Fibroblast of peridontal ligament (primary cell): ENCODE measurements at regions not wholly inside any gene's neighbourhood (a gene's known extent, or its start where the extent isn't known, plus 50 kb on each side); places are given as distances from the start of the nearest gene placed in this dataset.

ENCODE experiments used
- DNase-seq: peaks from one replicate; pipeline ENCODE4 v3.0.0-alpha.2; 2010; ENCODE audit errors: extremely low read depth

- no peak for DNase-seq
These were observed 208.4 kb upstream of the ALCAM start for GRCh38 chr3:105158286-105158685.

GRCh38 chr3:105162448-105162847 is 204.3 kb upstream of the ALCAM start:
- DNase-seq: no peak

DNA sequence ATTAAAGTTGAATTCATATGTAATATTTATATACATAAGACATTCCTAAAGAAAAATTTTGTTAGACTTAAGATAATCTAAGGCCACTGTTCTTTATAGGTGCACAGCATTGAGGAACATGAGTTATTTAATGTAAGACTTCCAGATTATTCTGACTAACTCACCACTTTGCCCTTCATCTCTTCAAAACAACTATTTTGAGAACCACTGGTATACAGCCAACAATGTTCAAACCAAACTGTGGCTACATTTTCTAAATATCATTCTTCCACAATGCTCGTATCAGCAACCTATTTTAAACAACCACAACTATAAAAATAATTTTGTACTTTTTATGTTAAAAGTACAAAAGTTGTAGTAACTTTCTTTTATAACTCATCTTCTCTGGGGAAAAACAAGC is 199.8 kb upstream of the ALCAM start:
- DNase-seq: peak; percentile 92

- DNase-seq: no peak
These were observed 196.3 kb upstream of the ALCAM start for GRCh38 chr3:105170423-105170822.

DNA sequence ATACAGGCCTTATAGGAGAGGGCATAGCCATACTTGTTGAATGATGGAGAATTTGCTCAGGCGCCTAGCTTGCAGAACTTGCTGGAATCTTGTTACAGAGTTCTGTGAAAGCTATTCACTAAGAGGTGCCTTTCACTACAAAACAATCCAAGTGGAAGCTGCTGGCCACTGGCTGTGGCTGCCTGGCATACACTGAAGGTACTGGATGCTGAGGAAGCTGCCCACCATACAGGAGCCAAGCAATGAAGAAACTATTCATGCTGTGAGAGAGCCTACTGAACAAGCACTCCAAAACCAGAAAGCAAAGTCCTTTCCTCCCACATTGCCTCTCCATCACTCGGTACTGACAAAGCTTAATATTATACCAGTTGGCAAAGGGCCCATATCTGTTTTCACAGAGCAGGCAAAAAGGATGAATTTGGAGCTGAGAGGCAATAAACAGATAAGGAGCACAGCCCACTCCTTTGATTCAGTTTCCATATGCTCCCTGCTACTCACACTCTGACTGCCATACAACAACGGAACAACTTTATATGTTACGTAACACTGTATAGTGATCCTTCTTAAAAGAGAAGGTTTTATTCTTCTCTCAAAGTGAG is 192.6 kb upstream of the ALCAM start:
- no peak for DNase-seq

GRCh38 chr3:105177576-105177975 is 189.1 kb upstream of the ALCAM start:
- peak; percentile 83 for DNase-seq

- no peak for DNase-seq
These were observed 179.4 kb upstream of the ALCAM start for GRCh38 chr3:105187344-105187743.

DNA sequence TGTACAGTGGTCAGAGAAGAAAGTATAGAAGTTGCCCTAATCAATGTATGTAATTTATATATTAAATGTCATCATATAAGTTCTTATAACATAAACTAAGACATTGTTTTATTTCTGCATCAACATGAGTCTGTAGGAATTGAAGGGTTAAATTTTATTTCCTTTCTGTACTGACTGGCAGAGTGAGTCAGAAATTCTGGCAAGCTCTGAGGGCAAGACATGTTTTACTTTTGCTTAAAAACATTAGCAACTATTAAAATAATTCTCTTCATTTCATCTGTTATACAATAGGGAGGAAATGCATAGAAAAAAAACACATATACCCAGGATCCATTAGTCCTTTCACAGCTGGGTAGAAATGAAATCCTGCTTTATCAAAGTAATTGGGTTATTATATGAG is 171.4 kb upstream of the ALCAM start:
- DNase-seq: peak; percentile 63

DNA sequence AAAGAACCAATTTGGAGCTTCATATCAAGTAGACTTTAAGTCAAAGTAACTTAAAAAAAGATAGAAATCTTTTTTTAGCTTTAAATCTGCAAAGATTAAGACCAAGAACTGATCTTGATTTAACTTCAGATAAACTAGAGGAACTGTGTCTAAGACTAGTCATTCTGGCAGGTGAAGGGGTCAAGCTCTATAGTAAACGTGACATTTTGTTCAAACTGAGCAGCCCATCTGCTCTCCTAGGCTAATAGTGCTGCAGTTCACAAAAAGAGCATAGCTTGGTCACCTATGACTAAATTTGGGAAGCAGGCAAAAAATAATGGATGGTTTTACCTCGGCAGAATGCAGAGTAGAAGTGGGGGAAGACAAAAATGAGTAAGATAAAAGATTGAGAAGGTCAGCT is 168.8 kb upstream of the ALCAM start:
- DNase-seq: no peak

DNA sequence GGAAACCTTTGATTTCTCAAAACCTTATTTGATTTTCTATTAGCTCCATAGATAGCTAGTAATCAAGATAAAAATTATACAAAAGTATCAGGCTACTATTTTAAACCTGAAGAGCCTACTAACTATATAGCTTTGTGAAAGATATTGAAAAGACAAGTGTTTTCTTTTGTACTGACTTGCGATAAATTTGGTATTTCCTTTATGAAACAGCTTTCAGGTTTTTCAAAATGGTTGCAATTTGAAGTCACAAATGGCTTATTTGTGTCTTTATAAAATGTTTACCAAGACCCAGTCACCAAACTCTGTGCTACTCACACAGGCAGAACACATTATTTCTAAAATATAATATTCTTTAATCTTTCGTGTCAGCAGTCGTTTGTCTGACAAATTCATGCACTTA is 167.5 kb upstream of the ALCAM start:
- DNase-seq: no peak

- DNase-seq: no peak
These were observed 156.6 kb upstream of the ALCAM start for GRCh38 chr3:105210141-105210540.

GRCh38 chr3:105214590-105214989 is 152.1 kb upstream of the ALCAM start:
- DNase-seq: no peak

DNA sequence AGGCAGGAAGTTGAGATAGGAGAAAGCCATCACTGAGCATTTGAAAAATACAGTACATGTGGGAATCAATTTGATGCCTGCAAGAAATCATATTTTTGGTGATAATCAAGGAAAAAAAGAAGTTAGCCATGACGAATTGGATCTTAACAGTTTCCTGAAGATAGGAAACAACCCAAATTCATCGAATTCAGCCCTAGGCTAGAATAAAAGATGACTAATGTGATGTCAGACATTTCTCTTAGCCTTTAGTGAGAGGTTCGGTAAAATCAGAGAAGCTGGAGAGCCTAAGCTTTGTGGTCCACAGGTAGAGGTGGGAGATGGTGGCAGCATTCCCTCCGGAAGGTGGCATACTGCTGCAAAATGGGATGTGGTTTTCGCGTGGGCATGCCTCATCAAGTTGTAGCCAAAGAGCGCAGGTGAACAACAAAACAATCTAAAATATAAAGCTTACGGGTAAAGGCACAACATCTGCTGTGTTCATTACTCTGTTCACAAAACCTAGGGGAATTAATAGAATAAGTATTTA is 144.1 kb upstream of the ALCAM start:
- DNase-seq: no peak

- no peak for DNase-seq
These were observed 142.9 kb upstream of the ALCAM start for GRCh38 chr3:105223815-105224214.

- no peak for DNase-seq
These were observed 138.0 kb upstream of the ALCAM start for GRCh38 chr3:105228696-105229095.

- DNase-seq: no peak
These were observed 134.2 kb upstream of the ALCAM start for GRCh38 chr3:105232553-105232952.

- peak; percentile 16 for DNase-seq
These were observed 133.7 kb upstream of the ALCAM start for GRCh38 chr3:105233010-105233409.

- DNase-seq: no peak
These were observed 131.5 kb upstream of the ALCAM start for GRCh38 chr3:105235221-105235620.

- no peak for DNase-seq
These were observed 130.9 kb upstream of the ALCAM start for GRCh38 chr3:105235785-105236184.

DNA sequence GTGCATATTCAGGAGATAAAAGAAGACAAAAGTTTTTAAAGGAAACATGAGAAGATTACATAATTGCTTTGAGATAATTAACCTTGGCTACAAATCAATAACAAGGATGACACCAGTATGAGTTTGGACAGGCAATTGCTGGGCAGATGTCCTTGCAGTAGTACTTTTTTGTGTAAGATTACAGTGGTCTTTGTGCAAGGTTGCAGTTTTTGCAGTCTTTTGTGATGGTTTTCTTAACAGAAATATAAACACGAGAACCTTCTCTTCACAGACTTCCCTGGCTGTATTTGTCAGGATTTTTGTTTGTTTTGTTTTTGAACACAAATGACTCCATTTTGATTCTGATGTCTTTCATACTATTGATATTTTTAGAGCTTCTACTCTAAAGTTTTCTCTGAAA is 128.3 kb upstream of the ALCAM start:
- no peak for DNase-seq

- DNase-seq: no peak
These were observed 123.6 kb upstream of the ALCAM start for GRCh38 chr3:105243076-105243475.

- DNase-seq: no peak
These were observed 120.2 kb upstream of the ALCAM start for GRCh38 chr3:105246536-105246935.

DNA sequence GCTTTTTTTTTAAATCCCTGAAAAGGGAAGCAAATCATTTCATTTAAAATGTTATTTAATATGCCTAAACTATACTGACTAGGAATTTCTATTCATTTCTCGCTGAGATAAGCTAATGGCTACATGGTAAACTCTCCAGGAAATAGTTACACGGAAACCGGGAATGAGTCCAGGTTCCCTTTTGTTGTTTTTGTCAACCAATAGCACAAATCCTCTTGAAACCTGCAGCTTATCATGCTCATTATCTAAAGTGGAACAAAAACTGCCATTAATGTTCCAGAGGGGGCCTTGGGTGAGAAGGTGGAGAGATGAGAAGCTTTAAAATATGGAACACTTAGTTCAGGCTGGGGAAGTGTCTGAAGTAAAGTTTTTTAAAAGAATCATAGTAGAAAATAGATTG is 113.5 kb upstream of the ALCAM start:
- no peak for DNase-seq

GRCh38 chr3:105254154-105254553 is 112.6 kb upstream of the ALCAM start:
- no peak for DNase-seq
